T-helper 2 cell treated with Interferon-gamma antibody and Interleukin-4, amounts not matched to agents 5 μg/mL and 100 μg/mL, for 36 hours (primary cell): ENCODE measurements at regions not wholly inside any gene's neighbourhood (a gene's known extent, or its start where the extent isn't known, plus 50 kb on each side); places are given as distances from the start of the nearest gene placed in this dataset.

ENCODE experiments used
- DNase-seq: peaks from one replicate; pipeline ENCODE4 v3.0.0; 2021; ENCODE audit warnings: low spot score
- H3K27ac Mint-ChIP-seq: one replicate; pipeline ENCODE4 v1.8.0; 2021; ENCODE audit warnings: mild to moderate bottlenecking, mixed read lengths
- H3K27me3 Mint-ChIP-seq: one replicate; pipeline ENCODE4 v1.8.0; 2021; ENCODE audit warnings: low read depth, mixed read lengths
- H3K36me3 Mint-ChIP-seq: one replicate; pipeline ENCODE4 v1.8.0; 2021; ENCODE audit warnings: low read depth, mixed read lengths
- H3K4me1 Mint-ChIP-seq: one replicate; pipeline ENCODE4 v1.8.0; 2021; ENCODE audit warnings: low read depth, mixed read lengths
- H3K4me3 Mint-ChIP-seq: one replicate; pipeline ENCODE4 v1.8.0; 2022; ENCODE audit warnings: mild to moderate bottlenecking, moderate library complexity, mixed read lengths
- H3K9me3 Mint-ChIP-seq: one replicate; pipeline ENCODE4 v1.8.0; 2021; ENCODE audit warnings: mixed read lengths

DNA sequence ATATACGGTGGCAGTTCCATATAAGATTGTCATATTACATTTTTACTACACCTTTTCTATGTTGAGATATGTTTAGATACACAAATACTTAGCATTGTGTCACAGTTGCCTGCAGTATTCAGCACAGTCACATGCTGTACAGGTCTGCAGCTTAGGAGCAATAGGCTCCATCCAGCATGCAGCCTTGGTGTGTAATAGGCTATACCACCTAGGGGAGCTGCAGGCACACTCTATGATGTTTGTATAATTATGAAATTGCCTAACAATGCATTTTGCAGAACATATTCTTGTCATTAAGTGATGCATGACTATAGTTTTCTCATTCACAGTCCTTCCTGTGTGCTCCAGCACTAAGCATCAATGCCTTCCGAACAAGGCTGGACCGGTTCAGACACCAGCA, 133.4 kb downstream of the NDUFA10 start:
- Mint-ChIP-seq H3K27me3 (peaks cover 11% of the 10 kb centered on the region), H3K27ac (no peak overlapping the region), H3K36me3 (no peaks in the 10 kb centered on the region), H3K4me1 (no peaks in the 10 kb centered on the region), H3K4me3 (no peak overlapping the region), H3K9me3 (peaks cover 2% of the 10 kb centered on the region)
- DNase-seq: no peak

DNA sequence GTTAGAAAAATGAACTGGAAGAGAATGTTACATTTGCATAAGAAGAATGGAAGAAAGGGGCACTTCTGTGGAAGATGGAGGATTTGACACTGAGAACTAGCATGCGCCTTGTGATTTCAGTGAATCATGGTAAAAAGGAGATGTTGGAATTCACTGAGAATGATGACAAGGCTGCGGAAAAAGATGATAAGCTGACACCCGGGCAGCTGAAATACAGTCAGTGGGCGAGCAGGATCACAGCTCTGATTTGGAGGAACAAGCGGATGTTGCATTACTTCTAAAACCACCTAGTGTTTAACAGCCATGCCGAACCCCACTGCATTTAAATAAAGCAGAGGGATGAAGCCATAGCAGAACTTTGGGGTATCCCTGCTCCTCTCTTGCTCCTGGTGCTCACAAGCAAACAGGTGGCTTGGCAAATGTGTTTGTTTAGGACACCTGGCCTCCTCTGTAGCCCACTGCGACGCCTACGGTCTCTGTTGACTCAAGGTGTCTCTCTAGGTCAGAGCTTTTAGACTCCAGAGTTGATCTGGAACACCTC, 134.9 kb downstream of the NDUFA10 start:
- Mint-ChIP-seq H3K27ac (no peak overlapping the region), H3K4me3 (no peak overlapping the region), H3K36me3 (no peaks in the 10 kb centered on the region), H3K27me3 (peaks cover 12% of the 10 kb centered on the region), H3K4me1 (no peaks in the 10 kb centered on the region), H3K9me3 (peaks cover 10% of the 10 kb centered on the region)
- no peak for DNase-seq

DNA sequence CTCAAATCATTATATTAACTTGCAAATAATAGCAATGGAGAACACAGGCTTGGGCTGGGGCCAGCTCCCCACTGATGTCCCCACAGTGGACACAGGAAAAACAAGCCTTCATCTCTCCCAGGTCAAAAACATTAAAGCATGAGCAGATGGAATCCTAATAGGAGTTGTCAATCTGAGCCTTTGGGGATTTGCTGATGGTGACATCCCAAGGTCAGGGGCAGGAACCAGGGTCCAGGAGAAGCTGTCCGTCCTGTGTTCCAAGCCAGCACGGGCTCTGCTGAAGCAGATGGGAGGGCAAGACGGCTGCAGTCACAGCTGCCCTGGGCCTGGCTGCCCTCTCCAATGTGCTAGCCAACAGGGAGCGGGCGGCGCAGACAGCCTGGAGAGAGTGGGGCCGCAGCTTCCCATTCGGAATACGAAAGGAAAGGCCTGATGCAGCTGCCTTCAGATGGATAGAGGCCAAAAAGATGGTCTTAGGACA, 135.5 kb downstream of the NDUFA10 start:
- Mint-ChIP-seq H3K27me3 (peaks cover 6% of the 10 kb centered on the region), H3K4me1 (no peaks in the 10 kb centered on the region), H3K9me3 (peaks cover 15% of the 10 kb centered on the region), H3K4me3 (no peak overlapping the region), H3K27ac (no peak overlapping the region), H3K36me3 (no peaks in the 10 kb centered on the region)
- DNase-seq: no peak

DNA sequence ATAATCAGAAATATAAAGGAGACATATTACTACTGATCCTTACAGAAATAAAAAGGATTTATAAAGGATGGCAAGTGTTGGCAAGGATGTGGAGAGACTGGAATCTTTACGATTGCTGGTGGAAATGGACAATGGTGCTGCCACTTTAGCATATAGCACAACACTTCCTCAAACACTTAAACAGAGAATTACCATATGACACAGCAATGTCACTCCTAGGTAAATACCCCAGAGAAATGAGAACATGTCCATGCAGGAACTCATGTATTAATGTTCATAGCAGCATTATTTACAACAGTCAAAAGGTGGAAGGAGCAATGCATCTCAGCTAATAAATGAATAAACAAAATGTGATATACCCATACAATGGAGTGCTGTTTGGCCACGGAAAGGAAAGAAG, 137.5 kb downstream of the NDUFA10 start:
- no peak for DNase-seq
- H3K27ac Mint-ChIP-seq: no peak overlapping the region
- H3K4me1 Mint-ChIP-seq: no peaks in the 10 kb centered on the region
- no peaks in the 10 kb centered on the region for H3K36me3 Mint-ChIP-seq
- H3K27me3 Mint-ChIP-seq: peaks cover 2% of the 10 kb centered on the region
- H3K9me3 Mint-ChIP-seq: peaks cover 20% of the 10 kb centered on the region
- no peak overlapping the region for H3K4me3 Mint-ChIP-seq

DNA sequence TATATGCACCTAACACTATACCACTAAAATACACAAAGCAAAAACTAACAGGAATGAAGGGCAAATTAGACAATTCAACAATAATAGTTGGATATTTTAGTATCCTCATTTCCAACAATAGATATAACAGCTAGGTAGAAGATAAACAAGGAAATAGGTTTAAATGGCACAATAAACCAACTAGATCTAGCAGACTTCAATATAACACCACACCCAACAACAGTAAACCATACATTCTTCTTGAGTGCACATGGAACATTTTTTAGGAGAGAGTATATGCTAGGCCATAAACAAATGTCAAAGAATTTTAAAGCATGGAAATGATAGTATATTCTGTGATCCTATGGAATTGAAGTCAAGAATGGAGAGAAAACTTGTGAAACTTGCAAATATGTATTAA, 138.4 kb downstream of the NDUFA10 start:
- no peaks in the 10 kb centered on the region for H3K36me3 Mint-ChIP-seq
- H3K4me3 Mint-ChIP-seq: no peak overlapping the region
- DNase-seq: no peak
- H3K4me1 Mint-ChIP-seq: peaks cover 2% of the 10 kb centered on the region
- peaks cover 20% of the 10 kb centered on the region for H3K9me3 Mint-ChIP-seq
- H3K27me3 Mint-ChIP-seq: peaks cover 4% of the 10 kb centered on the region
- H3K27ac Mint-ChIP-seq: no peak overlapping the region

DNA sequence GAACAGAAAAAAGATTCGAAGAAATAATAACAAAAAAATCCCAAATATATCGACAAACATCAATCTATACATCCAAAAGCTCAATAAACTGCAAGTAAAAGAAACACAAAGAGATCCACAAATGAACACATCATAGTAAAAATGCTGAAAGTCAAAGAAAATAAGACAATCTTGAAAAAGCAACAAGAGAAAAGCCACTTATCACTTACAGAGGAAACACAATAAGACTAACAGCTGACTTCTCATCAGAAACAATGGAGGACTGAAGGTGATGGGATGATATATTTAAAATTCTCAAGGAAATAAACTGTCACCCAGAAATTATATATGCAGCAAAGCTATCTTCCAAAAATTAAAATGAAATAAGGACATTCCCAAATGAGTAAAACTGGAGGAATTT, 140.3 kb downstream of the NDUFA10 start:
- Mint-ChIP-seq H3K27ac (no peak overlapping the region), H3K4me3 (no peak overlapping the region), H3K27me3 (peaks cover 9% of the 10 kb centered on the region), H3K4me1 (peaks cover 2% of the 10 kb centered on the region), H3K36me3 (no peaks in the 10 kb centered on the region), H3K9me3 (peaks cover 20% of the 10 kb centered on the region)
- DNase-seq: no peak

DNA sequence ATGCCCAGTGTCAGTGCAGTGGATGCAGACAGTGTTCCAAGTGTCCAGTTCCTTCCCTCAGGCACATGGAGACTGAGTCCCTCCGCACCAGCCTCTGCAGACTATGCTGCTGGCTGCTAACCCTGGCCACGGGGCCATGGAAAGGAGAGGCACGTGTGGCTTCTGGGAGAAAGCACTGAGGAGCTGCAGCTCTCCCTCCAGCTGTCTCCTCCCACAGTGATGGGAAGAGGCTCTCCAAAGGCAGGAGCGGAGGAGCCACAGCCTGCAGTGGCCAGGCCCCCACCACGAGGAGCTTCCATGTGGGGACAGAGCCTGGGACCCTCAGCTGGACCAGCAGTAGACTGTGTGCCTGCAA, 141.1 kb downstream of the NDUFA10 start:
- Mint-ChIP-seq H3K4me1 (peaks cover 2% of the 10 kb centered on the region), H3K9me3 (peaks cover 20% of the 10 kb centered on the region), H3K36me3 (no peaks in the 10 kb centered on the region), H3K27me3 (peaks cover 13% of the 10 kb centered on the region), H3K4me3 (no peak overlapping the region), H3K27ac (no peak overlapping the region)
- no peak for DNase-seq

DNA sequence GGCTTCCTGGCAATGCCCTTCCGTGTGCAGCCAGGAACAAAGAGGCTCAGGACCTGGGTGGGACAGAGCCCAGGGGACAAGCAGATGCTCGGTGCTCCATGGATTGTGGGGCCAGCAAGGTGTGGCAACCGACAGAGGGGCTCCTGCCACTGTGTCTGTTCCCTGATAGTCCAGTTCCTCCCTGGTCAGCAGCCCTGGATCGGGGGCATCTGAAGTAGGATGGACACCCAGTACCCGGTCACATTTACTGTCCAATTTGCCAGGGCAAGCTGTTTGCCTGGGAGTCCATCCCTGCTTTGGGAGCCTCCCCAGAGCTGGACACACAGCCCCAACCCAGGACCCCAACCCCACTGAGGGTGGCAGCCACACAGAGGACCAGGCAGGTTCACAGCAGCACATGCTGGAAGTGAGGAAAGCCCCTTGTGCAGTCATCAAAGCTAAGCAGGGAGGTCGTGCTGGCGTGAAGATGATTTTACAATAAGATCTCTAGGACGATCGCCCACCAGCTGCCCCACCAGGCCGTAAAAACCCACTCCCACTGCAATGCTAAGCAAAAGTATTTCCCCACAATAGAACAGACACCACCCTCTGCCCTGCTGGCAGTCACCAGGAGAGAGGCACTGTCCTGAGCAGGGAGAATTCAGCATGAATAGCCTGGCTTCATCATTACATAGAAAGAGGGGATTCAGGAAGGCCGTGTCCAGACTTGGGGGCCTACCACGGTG, 141.7 kb downstream of the NDUFA10 start:
- Mint-ChIP-seq H3K4me1 (peaks cover 2% of the 10 kb centered on the region), H3K27ac (no peak overlapping the region)

DNA sequence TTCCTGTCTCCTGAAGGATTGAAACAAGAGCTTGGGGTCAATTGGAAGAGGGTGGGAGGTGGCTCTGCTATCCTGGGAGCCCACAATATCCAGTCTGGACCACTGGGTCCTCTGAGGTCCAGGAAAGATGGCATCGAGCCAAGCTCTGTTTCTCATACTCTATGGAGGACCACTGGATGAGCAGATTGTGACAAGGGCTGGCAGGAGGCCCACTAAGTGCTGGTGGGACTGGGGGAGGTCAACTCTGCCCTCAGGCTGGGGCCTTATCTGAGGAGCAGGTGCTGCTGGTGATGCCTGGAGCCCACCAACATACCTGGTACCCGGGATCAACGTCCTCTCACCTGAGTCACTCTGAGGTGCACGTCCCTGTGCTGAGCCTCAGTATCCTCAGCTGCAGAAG, 142.4 kb downstream of the NDUFA10 start:
- Mint-ChIP-seq H3K27ac (no peak overlapping the region), H3K4me1 (peaks cover 2% of the 10 kb centered on the region), H3K27me3 (peaks cover 13% of the 10 kb centered on the region), H3K36me3 (no peaks in the 10 kb centered on the region), H3K4me3 (no peak overlapping the region), H3K9me3 (peaks cover 20% of the 10 kb centered on the region)
- DNase-seq: no peak

More for the DNA sequence above, 141.7 kb downstream of the NDUFA10 start:
- H3K27me3 Mint-ChIP-seq: peaks cover 13% of the 10 kb centered on the region
- H3K9me3 Mint-ChIP-seq: peaks cover 20% of the 10 kb centered on the region
- H3K4me3 Mint-ChIP-seq: no peak overlapping the region
- no peaks in the 10 kb centered on the region for H3K36me3 Mint-ChIP-seq
- DNase-seq: no peak

DNA sequence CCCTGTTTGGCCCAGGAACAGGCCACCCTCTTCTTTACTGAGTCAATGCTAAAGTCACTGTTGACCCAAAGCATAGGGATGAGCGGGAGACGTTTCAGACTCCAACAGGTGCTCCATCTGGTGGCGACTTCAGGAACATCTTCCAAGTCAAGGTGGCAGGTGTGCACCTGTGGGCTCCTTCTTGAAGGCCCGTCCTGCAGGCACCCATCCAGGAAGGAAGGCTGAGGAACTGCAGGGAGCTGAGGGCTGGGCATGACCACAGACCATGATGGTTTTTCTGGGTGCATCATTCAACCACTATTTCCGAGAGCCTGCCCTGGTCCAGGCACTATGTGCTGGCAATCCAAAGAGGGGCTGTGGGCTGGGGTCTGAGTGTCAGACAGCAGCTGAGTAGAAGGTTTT, 142.8 kb downstream of the NDUFA10 start:
- H3K27ac Mint-ChIP-seq: no peak overlapping the region

DNA sequence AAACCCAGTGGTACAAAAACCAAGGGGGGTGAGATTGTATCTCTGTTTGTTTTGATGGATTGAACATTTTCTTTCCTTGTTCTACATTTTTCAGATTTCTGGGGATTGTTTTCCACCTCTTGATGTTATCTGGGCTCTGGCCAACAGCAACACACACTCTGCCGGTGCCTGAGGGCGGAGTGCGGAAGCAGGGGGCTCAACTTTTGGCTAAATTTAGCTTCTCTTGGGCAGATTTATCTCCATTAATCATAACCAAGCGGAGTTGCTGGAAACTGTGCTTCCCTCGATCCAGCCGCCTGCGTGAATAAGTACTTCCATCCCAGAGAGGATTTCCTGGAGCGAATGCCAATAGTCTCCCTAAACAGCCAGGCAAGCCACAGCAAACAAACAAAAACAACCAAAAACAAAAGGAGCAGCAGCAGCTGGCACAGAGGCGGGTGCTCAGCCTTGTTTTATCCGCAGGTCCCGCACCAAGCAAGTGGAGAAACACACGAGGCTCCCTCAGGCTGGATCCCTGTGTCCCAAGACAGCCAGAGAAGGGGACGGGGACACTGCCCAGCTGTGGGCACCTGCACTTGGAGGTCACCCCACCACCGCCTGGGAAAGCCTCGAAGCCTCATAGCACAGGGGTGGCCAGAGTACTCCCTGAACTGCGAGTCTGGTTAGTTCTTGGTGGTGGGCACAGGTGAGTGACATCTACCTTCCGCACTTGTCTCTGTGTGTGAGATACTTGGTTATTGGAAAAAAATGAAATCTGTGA, 143.4 kb downstream of the NDUFA10 start:
- peaks cover 13% of the 10 kb centered on the region for H3K27me3 Mint-ChIP-seq
- DNase-seq: no peak
- no peak overlapping the region for H3K27ac Mint-ChIP-seq
- peaks cover 2% of the 10 kb centered on the region for H3K4me1 Mint-ChIP-seq
- no peaks in the 10 kb centered on the region for H3K36me3 Mint-ChIP-seq
- peaks cover 19% of the 10 kb centered on the region for H3K9me3 Mint-ChIP-seq
- no peak overlapping the region for H3K4me3 Mint-ChIP-seq

More for the DNA sequence above, 142.8 kb downstream of the NDUFA10 start:
- Mint-ChIP-seq H3K36me3 (no peaks in the 10 kb centered on the region), H3K27me3 (peaks cover 13% of the 10 kb centered on the region), H3K9me3 (peaks cover 20% of the 10 kb centered on the region), H3K4me1 (peaks cover 2% of the 10 kb centered on the region), H3K4me3 (no peak overlapping the region)
- peak; percentile 17 for DNase-seq

DNA sequence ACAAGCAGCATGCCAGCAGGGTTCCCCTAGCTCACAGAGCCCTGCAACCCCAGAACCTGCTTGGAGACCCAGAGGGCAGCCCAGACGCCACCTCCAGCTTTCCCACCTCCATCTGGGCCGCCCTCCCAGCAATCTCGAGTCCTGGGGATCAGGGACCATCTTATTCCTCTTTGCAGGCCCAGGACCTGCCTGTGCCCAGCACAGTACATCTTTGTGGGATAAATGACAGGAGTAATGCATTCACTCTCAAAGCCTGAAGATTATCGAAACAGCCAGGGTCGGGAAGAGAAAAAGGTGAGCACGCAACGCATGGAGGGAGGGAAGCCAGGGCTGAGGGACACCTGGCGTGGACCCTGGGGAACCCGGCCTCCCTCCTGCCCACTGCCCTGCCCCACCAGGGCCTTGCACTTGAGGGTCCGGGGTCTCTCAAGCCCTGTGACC, 144.1 kb downstream of the NDUFA10 start:
- Mint-ChIP-seq H3K27ac (no peak overlapping the region), H3K4me1 (peaks cover 2% of the 10 kb centered on the region), H3K4me3 (no peak overlapping the region), H3K9me3 (peaks cover 13% of the 10 kb centered on the region), H3K27me3 (peaks cover 11% of the 10 kb centered on the region), H3K36me3 (no peaks in the 10 kb centered on the region)
- DNase-seq: no peak

DNA sequence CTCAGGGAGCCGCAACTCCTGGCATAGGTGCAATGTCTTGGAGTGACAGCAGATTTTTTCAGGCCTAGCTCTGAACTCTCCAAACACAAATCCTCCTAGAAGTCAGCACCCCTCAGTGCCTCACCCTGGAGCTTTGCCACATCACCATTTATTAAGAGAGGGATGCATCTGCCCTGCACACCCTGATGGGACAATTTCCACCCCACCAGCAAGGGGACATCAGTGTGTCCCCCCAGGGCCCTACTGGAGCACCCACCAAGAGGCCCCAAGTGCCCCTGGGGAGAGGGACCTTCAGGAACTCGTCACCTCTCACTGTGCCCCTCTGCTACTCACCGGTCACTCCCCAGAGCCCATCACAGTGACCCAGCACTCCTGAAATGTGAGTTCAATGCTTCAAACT, 144.7 kb downstream of the NDUFA10 start:
- Mint-ChIP-seq H3K27me3 (peaks cover 11% of the 10 kb centered on the region), H3K9me3 (peaks cover 12% of the 10 kb centered on the region), H3K4me1 (peaks cover 2% of the 10 kb centered on the region), H3K36me3 (no peaks in the 10 kb centered on the region), H3K4me3 (no peak overlapping the region), H3K27ac (no peak overlapping the region)
- no peak for DNase-seq

DNA sequence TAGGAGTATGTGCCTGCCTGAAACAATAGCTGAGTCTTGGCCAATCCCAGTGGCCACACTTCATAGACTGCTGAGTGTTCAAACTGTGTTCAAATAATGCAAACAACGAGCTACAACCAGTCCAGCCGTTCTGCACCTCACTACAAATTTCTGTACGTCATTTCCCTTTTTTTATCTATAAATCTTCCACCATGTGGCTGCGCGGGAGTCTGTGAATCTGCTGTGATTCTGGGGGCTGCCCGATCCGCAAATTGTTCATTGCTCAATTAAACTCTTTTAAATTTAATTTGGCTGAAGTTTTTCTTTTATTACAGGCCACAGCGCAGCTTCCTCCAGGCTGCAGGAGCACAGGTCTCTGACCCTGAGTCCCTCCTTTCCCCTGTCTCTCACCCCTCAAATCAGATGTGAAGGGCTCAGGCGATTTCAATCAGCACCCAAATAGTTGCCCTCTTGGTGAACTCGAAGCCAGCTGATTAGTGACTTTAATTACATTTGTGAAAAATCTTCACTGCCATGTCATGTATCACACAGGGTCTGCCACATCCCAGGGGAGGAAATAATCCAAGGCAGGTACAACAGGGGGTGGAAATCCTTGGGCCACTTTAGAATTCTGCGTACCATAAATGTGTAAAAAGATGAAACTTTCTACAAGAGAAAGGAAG, 145.6 kb downstream of the NDUFA10 start:
- DNase-seq: no peak
- H3K27ac Mint-ChIP-seq: no peak overlapping the region
- no peaks in the 10 kb centered on the region for H3K36me3 Mint-ChIP-seq
- H3K4me1 Mint-ChIP-seq: peaks cover 2% of the 10 kb centered on the region
- no peak overlapping the region for H3K4me3 Mint-ChIP-seq
- peaks cover 11% of the 10 kb centered on the region for H3K27me3 Mint-ChIP-seq
- peaks cover 4% of the 10 kb centered on the region for H3K9me3 Mint-ChIP-seq
